ENCODE measurements at regions not wholly inside any gene's neighbourhood (a gene's known extent, or its start where the extent isn't known, plus 50 kb on each side); places are given as distances from the start of the nearest gene placed in this dataset.

DNA sequence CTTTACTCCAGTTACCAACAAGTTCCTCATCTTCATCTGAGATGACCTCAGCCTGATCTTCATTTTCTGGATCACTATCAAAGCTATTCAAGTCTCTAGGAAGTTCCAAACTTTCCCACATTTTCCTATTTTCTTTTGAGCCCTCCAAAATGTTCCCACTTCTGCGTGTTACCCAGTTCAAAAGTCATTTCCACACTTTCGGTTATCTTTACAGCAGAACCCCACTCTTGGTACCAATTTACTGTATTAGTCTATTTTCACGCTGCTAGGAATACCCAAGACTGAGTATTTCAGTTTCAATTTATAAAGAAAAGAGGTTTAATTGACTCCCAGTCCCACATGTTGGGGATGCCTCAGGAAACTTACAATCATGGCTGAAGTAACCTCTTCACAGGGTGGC is 274.3 kb downstream of the FGF9 start:
- H3K27ac ChIP-seq, result no peak overlapping the region
- H3K4me3 ChIP-seq, result no peak overlapping the region

DNA sequence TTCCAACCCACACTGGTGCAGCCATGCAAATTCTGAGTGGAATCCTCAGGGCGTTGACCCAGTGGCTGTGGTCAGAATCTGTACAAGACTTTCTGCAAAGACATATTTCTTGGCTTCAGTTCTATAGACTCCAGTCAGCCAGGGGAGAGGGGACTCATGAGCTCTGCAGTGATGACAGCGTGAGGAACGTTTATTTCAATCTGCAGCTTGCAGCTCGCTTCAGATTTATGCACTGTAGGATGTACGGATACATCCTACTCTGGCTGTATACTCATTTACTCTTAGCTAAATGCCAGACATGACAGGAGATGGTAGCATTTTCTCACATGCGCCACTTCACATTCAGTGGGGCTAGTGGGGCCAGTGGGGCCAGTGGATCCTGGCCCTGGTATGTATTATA is 276.1 kb downstream of the FGF9 start:
- no peak overlapping the region for H3K27ac ChIP-seq

DNA sequence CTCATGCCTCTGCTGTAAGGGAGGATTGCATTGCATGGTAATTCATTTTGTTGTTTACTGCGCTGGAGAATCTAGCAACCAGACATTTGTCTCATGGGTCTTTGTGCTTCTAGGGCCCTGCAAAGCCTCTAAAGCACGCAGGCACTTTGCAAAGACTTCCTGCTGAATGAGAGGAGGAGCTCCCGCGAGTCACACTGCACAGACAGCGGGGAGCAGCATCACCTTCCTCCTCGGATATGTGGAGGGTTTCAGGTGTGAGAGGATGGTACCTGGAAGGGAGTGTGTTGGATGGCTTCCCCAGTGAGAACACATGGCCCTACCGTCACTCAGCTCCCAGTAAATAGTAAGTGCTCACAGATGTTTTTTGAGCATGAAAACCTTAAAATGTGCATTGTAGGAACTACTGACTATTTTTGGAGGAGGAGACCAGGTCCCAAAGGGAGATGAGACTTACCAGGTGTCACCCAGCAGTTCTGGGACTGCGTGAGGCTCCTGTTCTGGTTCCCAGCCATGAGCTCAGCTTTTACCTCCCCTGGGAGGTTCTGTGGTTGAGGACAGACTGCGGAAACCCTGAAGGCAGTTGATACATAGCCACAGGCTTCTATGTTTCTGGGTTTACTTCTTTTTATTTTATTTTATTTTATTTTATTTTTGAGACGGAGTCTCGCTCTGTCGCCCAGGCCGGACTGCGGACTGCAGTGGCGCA is 278.0 kb downstream of the FGF9 start:
- Histone ChIP-seq H3K27ac (no peak overlapping the region), H3K4me3 (no peak overlapping the region)

More for the DNA sequence above, 276.1 kb downstream of the FGF9 start:
- no peak overlapping the region for H3K4me3 ChIP-seq

DNA sequence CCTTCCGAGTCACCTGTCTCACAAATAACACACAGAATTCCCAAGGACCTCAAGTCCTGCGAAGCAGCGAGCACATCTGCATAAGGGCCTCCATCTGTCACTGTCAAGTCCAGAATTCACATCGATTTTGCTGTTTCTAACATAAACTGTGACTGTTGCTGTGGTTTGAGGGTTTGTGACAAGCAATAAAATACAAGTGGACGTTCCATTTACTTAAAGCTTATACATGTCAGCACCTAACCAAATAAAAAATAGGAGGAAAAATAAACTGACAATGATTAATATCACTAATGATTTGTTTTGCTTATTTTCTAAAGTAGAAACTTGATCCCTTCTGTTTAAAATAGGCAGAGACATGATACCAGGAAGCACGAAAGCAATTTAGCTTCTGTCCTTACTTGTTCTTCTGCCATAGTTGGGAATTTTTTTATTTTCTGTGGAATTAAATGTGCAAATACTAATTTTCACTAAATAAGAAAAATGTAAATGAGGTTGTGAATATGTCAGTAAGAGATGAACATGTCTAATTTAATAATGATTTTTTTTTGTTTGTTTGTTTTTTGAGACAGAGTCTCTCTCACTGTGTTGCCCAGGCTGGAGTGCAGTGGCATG is 279.1 kb downstream of the FGF9 start:
- Histone ChIP-seq H3K4me3 (no peak overlapping the region), H3K27ac (no peak overlapping the region)

DNA sequence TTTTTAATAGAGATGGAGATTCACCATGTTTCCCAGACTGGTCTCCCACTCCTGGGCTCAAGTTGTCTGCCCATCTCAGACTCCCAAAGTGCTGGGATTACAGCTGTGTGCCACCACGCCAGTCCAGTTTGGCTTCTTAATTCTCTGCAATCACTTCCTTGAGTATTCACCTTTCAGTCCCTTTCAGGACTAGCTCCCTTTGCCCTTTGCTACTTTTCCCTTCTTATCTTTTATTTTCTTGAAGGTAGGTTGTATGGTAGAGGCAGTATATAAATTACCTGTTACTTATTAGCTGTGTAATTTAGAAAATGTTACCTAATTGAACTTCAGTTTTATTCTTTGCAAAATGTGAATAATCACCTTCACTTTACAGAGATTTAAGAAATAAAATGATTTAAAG is 285.8 kb downstream of the FGF9 start:
- Histone ChIP-seq H3K27ac (no peak overlapping the region), H3K4me3 (no peak overlapping the region)

DNA sequence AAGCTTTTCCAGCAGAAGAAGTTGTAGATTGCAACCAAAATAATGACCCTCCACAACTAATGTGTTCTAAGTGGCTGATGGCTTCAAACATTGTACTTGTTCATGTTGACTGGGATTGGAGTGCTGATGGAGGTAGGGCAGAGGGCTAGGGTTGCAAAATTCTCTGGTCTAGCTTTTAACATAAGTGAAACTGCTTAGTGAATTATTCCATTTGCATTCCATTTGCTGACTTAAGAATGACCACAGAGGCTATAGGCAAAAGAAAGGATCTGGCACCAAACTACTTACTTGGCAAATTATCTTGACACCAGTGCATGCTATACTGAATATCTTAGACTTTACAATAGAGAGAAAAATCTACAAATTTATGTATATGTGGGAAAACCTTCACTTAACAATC is 287.0 kb downstream of the FGF9 start:
- no peak overlapping the region for H3K4me3 ChIP-seq
- H3K27ac ChIP-seq, result no peak overlapping the region

DNA sequence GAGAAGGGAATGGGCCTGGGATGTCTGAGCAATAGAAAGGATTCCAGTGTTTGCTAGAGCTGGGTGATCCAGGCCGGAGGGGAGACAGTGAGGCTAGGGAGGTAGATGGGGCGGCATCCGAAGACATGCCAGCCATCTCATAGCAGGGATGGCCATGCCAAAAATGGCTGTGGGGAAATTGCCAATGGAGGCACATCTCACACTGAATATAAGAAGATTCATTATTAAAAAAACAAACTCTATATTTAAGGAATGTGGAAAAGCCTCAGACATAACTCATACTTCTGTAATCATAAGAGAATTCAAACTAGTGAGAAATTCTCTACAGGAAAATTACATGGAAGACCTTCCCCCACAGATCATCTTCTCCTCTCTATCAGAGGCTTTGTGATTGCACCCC is 289.2 kb downstream of the FGF9 start:
- Histone ChIP-seq H3K27ac (no peak overlapping the region), H3K4me3 (no peak overlapping the region)

DNA sequence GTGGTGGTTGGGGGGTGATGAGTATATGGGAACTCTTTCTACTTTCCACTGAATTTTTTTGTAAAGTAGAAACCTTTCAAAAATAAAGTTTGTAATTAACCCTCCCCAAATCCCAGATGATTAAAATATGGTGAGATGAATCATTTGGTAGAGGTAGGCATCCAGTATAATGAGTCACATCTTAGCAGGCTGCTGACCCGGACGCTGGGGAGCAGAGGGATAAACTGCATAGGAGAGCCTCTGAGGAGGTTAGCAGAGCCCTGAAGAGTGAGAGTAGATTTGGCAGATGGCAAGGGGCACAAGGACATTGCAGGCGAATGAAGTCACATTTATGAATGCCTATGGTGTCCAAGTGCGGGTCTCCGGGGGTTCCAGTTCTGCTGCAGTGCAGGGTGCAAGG is 293.8 kb downstream of the FGF9 start:
- no peak overlapping the region for H3K27ac ChIP-seq
- H3K4me3 ChIP-seq, result no peak overlapping the region

DNA sequence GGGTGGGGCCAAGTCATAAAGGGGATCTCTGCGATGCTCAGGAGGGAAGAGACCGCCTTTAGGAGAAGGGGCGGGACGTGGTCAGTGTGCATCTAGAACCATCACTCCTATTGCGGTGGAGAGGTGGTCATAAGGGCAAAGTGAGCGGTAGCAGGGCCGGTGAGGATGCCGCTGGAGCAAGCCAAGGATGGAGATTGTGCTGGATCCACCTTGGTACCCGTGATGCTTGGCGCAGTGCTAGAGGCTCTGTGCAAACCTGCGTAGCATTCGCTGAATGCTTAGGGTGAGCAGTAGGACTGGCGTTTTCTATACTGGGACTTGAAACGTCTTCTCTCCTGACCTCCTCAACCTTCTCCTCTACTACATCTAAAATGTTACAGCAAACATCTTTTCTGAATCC is 294.2 kb downstream of the FGF9 start:
- Histone ChIP-seq H3K4me3 (no peak overlapping the region), H3K27ac (no peak overlapping the region)

DNA sequence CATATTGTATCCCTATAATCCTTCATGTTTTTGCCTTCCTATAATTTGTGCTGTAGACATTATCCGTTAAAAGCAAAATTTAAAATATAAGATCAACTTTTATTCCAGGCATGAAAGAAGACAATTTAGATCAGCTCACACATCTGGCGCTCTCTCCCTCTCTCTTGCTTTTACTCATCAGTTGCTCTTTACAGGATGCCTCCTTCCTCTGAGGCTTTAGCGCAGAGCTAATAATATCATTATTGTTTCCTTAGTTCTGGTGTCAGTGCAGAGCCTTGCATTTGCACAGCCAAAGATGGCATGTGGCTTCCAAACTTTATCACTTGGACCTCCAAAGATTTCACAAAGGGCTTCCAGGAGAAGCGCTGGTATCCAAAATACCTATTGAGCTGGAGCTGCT is 295.1 kb downstream of the FGF9 start:
- Histone ChIP-seq H3K27ac (no peak overlapping the region), H3K4me3 (no peak overlapping the region)

DNA sequence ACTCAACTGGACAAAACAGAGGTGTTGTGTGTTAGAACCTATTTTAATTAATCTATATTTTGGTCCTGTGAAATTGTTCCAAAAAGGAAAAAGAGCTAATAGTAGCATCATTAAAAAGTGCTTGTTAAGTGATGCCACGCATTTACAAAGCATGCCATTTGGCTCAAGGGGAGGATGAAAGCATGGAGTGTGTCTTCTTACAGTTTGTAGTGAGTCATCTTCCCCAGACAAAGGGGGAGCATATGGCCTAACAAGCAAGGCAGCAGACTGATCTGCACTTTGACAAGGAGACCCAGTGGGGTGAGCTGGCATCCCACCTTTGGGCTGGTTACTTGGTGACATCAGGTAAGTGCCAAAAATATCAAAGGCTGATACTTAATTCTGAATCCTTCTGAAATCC is 297.0 kb downstream of the FGF9 start:
- Histone ChIP-seq H3K27ac (no peak overlapping the region), H3K4me3 (no peak overlapping the region)

DNA sequence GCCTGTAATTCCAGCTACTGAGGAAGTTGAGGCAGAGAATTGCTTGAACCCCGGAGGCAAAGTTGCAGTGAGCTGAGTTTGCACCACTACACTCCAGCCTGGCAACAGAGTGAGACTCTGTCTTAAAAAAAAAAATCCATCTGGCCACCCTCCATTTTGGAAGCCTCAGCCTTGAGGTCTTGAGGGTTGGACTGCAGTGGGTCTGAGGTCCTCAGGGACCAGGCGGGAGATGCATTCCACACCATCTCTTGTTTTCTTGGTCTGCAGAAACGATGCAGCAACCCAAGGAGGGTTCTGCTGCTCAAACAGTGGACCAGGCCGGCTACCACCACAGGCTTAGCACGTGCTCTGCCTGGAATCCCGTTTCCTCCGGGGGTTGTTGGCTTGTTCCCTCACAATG is 299.3 kb downstream of the FGF9 start:
- Histone ChIP-seq H3K4me3 (no peak overlapping the region), H3K27ac (no peak overlapping the region)

DNA sequence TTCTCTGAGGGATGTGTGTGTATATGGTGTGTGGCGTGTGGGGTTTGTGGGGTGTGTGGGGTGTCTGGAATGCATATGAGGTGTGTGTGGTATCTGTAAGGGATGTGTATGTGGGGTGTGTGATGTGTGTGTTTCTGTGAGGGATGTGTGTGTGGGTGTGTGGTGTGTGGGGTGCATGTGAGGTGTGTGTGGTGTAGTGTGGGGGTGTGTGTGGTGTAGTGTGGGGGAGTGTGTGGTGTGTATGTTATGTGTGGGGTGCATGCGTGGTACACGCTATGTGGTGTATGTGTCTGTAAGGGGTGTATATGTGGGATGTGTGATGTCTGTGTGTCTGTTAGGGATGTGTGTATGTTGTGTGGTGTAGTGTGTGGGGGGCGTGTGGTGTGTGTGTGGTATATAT is 300.0 kb downstream of the FGF9 start:
- Histone ChIP-seq H3K4me3 (no peak overlapping the region), H3K27ac (no peak overlapping the region)

DNA sequence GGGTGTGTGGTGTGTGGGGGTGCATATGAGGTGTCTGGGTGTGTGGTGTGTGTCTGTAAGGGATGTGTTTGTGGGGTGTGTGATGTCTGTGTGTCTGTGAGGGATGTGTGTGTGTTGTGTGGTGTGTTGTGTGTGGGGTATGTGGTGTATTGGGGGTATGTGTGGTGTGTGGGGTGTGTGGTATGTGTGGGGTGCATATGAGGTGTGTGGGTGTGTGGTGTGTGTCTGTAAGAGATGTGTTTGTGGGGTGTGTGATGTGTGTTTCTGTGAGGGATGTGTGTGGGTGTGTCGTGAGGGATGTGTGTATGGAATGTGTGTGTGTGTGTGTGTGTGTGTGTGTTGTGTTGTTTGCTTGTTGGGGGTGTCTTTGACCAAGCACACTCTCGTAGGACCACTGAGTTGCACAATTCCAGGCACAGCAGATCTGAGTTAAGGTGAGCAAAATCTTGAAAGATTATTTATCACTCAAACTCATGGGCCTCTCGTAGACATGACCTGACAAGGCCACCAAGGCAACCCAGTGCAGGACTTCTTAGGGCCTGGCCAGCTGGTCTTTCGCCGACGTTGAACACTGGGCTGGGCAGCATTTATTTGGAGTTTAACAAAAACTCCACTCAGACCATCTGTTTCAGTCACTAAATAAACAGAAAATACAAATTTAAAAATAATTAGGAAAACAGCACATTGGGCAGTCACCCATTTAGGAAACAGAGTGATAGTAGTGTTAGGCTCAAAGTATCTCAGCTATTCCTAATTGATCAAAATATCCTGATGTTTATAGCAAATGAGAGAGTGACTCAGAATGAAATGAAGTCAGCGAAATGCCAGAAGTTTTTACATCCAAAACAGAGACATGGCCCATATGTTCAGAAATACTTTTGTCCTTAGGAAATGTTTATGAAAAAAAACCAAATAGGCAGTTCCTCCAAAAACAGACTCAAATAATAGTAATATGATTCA is 301.1 kb downstream of the FGF9 start:
- H3K27ac ChIP-seq, result peak overlapping the region in 1 of 21 experiments; percentile 30
- H3K4me3 ChIP-seq, result no peak overlapping the region

DNA sequence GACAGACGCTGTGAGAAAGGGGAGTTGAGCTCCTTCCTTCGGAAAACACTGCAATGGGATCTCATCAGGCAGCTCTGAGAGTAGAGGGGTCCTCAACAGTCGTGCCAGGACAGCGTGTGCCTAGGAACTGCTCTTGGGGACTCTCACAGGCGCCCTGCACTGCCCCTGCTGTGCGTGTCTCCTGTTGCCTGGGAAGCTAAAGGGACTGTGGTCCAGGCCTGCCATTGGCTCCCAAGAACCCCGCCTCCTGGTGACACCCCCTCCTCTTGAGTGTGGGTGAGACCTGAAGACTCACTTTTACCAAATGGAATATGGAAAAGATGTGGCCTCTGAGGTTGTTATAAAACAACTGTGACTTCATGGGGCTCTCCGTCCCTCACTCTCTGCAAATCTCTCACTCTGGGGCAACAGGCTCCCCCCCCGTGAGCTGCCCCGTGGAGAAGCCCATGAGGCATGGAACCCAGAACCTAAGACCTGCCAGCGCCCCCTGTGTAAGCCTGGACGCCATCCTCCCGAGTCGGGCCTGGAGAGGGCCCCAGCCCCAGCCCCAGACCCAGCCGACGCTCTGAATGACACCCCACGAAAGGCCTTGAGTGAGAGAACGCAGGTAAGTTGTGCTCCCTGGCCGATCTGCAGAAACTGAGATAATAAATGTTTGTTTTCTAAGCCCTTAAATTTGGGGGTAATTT is 302.7 kb downstream of the FGF9 start:
- Histone ChIP-seq H3K27ac (no peak overlapping the region), H3K4me3 (no peak overlapping the region)

DNA sequence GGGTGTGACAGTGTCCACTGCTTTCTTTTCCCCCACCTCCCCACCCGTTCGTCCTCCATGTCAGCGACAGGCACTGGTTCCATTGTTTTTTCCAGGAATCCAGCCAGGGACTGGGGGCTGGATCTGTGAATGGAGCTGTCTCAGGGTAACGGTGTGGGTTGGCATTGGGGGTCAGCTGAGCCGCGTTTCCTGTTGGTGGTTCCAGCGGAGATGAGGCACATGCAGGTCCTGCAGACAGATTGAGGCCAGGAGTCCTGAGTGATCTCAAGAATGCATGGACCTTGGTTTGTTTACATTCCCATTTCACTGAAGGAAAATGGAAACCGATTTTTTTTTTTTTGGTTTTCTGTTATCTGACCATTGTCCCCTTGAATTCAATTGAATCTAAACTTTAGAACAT is 303.9 kb downstream of the FGF9 start:
- Histone ChIP-seq H3K4me3 (no peak overlapping the region), H3K27ac (no peak overlapping the region)

DNA sequence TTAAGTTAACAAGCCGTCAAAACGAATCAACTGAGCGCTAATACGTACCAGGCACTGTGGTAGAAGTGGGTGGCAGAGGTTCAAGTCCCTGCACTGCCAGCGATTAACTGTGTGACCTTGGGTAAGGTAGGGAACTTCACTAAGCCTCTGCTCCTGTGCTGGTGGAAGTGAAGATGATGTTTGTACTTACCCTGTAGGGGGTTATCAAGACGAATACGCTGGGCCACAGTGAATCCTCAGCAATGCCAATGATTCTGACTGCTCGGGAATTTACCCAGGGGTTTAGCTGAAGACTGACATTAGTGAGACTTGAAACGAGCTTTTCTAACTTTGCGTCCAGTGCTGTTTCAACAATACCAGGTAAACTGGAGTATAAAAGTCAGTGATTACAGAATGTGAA is 305.3 kb downstream of the FGF9 start:
- Histone ChIP-seq H3K27ac (no peak overlapping the region), H3K4me3 (no peak overlapping the region)

DNA sequence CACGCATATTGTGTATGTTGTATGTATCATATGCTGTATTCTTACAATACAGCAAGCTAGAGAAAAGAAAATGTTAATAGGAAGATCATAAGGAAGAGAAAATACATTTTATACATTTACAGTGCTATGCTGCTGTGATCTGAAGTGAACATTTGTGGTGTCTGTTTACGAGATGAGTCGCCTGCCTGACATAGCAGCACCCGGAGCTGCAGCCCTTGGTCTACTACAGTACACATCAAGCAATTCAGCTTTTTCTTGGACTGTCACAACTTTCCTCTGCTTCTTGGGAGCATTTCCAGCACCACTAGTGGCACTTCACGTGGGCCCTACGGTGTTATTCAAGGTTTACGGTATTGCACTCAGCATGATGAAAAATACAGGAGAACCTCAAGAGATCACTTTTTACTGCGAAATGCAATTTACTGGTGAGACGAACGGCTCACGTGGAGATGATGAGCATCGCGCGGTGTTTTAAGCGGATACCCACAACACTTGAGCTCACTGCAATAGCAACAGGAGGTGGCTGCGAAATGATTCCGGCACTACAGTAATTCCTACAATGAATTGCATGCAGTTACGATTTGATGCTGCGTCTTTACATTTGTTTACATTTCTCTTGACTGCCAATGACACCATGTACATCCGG is 308.4 kb downstream of the FGF9 start:
- Histone ChIP-seq H3K4me3 (no peak overlapping the region), H3K27ac (no peak overlapping the region)

DNA sequence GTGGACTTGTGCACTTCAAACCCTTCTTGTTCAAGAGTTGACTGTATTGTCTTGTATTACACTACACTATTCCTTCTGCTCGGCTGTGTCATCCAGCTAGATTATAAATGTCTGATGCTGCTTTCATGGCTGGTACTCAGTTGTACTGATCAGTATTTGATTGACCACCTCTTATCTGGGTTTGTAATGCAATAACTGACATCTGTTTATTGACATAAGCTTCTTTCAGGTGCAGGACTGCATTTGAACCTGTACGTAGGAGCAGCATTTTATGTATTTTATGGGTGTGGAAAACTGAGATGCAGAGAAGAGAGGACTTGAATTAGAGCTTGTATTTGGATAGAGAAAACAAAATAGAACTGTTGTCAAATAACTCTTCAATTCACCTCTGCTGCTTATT is 309.2 kb downstream of the FGF9 start:
- no peak overlapping the region for H3K27ac ChIP-seq
- H3K4me3 ChIP-seq, result no peak overlapping the region

DNA sequence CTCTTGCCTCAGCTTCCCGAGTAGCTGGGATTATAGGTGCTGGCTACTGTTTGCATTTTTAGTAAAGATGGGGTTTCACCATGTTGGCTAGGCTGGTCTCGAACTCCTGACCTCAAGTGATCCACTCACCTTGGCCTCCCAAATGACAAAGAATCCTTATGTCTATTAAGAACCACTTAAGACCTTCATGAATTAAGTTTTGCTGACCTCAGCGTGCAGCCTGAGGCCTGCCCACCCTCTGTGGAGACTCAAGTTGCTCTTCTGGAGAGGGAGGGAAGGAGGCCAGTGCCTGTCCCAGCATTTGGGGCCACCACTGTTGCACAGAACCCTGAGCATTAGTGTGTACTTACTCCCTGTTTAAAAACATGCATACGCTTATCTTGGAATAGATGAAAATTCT is 313.3 kb downstream of the FGF9 start:
- no peak overlapping the region for H3K27ac ChIP-seq
- H3K4me3 ChIP-seq, result no peak overlapping the region
